Upper lobe of left lung (tissue), 6 donors: ENCODE measurements at regions not wholly inside any gene's neighbourhood (a gene's known extent, or its start where the extent isn't known, plus 50 kb on each side); places are given as distances from the start of the nearest gene placed in this dataset.
A peak's percentile ranks its signal among the peaks of the same experiment; 100 is the strongest.

Experiments used
- ATAC-seq, 2 donors: fragments of 200-7000 bp; cut with Tn5 transposase; one replicate each; pipeline ENCODE4 v1.9.1; 2022; ENCODE audit warnings: mild to moderate bottlenecking in 2 of 2, moderate library complexity in 2 of 2; ENCODE audit not compliant: low FRiP score in 2 of 2
- DNase-seq, 2 donors: peaks; one replicate each; pipeline ENCODE4 v3.0.0-alpha.2; 2019 to 2020
- H3K27ac ChIP-seq, 4 donors: fragments of 200-600 bp; sonication (generic); one replicate each; pipeline ENCODE4 v1.5.1; 2016 to 2019
- H3K27me3 ChIP-seq, 4 donors: fragments of 200-600 bp; sonication (generic); one replicate each; pipeline ENCODE4 v1.5.1; 2017 to 2019
- H3K36me3 ChIP-seq, 4 donors: fragments of 200-600 bp; sonication (generic); one replicate each; pipeline ENCODE4 v1.5.1; 2016 to 2019
- H3K4me1 ChIP-seq, 4 donors: fragments of 200-600 bp; sonication (generic); one replicate each; pipeline ENCODE4 v1.5.1; 2018 to 2019
- H3K4me3 ChIP-seq, 4 donors: fragments of 200-600 bp; sonication (generic); one replicate each; pipeline ENCODE4 v1.5.1; 2017 to 2019; ENCODE audit warnings: mild to moderate bottlenecking in 2 of 4, moderate library complexity in 1 of 4
- H3K9me3 ChIP-seq, 4 donors: fragments of 200-600 bp; sonication (generic); one replicate each; pipeline ENCODE4 v1.5.1; 2018 to 2019
- EP300 ChIP-seq, 4 donors: sonication (generic); formaldehyde crosslinking; IDR thresholded peaks; one replicate each; pipeline ENCODE4 v1.5.1; 2017; ENCODE audit warnings: antibody characterized with exemption in 4 of 4, control low read depth in 2 of 4
- POLR2A ChIP-seq, 4 donors: fragments of 450-650 bp; IDR thresholded peaks; one replicate each; pipeline ENCODE4 v1.5.1; 2016 to 2017; ENCODE audit warnings: antibody characterized with exemption in 4 of 4, mild to moderate bottlenecking in 2 of 4
- POLR2AphosphoS5 ChIP-seq, 2 donors: sonication (generic); formaldehyde crosslinking; IDR thresholded peaks; one replicate each; pipeline ENCODE4 v1.5.1; 2017; ENCODE audit warnings: antibody characterized with exemption in 2 of 2
- WGBS, 2 donors: methylation state at CpG; one replicate each; pipeline ENCODE4 v1.1.5; 2017 to 2018; 5-methylcytosine and 5-hydroxymethylcytosine counted together
- TF ChIP-seq, protein P1 (sequence below), 6 experiments: fragments of 450-650 bp in 4 of 6; fragments of 200-600 bp in 2 of 6; sonication (generic) in 2 of 6; IDR thresholded peaks; one replicate each; pipeline ENCODE4 v1.5.1; 2016 to 2019; ENCODE audit warnings: antibody characterized with exemption in 6 of 6
- donor health status: DM: no; HTN: no; CAD: no; lungs with moderate emphysema.
- donor health status: DM: no; HTN: yes; CAD: no; lungs with severe emphysema.

GRCh38 chr4:188649635-188650034 is 510.4 kb downstream of the TRIML1 start:
- H3K27ac ChIP-seq, result no peak overlapping the region
- no peaks in the 10 kb centered on the region for H3K27me3 ChIP-seq
- no peaks in the 10 kb centered on the region for H3K9me3 ChIP-seq
- H3K36me3 ChIP-seq, result no peaks in the 10 kb centered on the region
- no peaks in the 10 kb centered on the region for H3K4me1 ChIP-seq
- TF ChIP-seq POLR2A (IDR thresholded peaks at IDR 0.05) (no peak), POLR2AphosphoS5 (IDR thresholded peaks at IDR 0.05) (no peak), EP300 (IDR thresholded peaks at IDR 0.05) (no peak)
- TF ChIP-seq, protein P1, sequence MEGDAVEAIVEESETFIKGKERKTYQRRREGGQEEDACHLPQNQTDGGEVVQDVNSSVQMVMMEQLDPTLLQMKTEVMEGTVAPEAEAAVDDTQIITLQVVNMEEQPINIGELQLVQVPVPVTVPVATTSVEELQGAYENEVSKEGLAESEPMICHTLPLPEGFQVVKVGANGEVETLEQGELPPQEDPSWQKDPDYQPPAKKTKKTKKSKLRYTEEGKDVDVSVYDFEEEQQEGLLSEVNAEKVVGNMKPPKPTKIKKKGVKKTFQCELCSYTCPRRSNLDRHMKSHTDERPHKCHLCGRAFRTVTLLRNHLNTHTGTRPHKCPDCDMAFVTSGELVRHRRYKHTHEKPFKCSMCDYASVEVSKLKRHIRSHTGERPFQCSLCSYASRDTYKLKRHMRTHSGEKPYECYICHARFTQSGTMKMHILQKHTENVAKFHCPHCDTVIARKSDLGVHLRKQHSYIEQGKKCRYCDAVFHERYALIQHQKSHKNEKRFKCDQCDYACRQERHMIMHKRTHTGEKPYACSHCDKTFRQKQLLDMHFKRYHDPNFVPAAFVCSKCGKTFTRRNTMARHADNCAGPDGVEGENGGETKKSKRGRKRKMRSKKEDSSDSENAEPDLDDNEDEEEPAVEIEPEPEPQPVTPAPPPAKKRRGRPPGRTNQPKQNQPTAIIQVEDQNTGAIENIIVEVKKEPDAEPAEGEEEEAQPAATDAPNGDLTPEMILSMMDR (IDR thresholded peaks at IDR 0.05), result no peak
- ATAC-seq (no peak), DNase-seq (no peak)
- 64 to 73% methylated on average over 7 of the region's 7 CpGs for WGBS, 2 donors
- H3K4me3 ChIP-seq, result no peak overlapping the region

DNA sequence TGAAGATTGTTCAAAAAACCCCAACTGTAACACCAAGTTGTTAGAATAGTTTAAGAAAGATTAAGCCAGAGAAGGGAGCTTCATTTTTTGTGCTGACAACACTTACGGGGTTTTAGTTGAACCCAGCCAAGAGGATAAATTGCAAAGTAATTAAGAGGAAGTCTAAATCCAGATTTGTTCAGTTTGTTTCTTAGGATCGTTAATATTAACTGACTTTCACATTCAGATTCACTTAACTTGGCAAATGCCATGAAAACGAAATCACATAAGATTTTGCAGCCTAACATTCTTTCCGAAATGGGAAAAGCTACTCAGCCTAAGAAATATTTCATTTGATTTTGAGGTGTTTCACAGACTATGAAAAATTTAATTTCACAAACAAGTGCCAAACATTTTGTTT is 511.3 kb downstream of the TRIML1 start:
- no peak for TF ChIP-seq POLR2A (IDR thresholded peaks at IDR 0.05)
- TF ChIP-seq, protein P1 (IDR thresholded peaks at IDR 0.05), result no peak
- no peak for TF ChIP-seq POLR2AphosphoS5 (IDR thresholded peaks at IDR 0.05)
- no peak for TF ChIP-seq EP300 (IDR thresholded peaks at IDR 0.05)
- H3K36me3 ChIP-seq, result no peaks in the 10 kb centered on the region
- H3K27me3 ChIP-seq, result no peaks in the 10 kb centered on the region
- no peaks in the 10 kb centered on the region for H3K9me3 ChIP-seq
- H3K27ac ChIP-seq, result no peak overlapping the region
- WGBS, 2 donors, result 72 to 73% methylated on average over 4 of the region's 4 CpGs
- no peaks in the 10 kb centered on the region for H3K4me1 ChIP-seq
- ATAC-seq (no peak), DNase-seq (no peak)
- no peak overlapping the region for H3K4me3 ChIP-seq

- Histone ChIP-seq H3K4me3 (no peak overlapping the region), H3K36me3 (no peaks in the 10 kb centered on the region), H3K4me1 (no peaks in the 10 kb centered on the region), H3K27ac (no peak overlapping the region), H3K9me3 (peaks cover 0 to 9% (median 0%) of the 10 kb centered on the region in 4 donors), H3K27me3 (no peaks in the 10 kb centered on the region)
- no peak for ATAC-seq
- TF ChIP-seq, protein P1 (IDR thresholded peaks at IDR 0.05), result no peak
- TF ChIP-seq POLR2A (IDR thresholded peaks at IDR 0.05) (no peak), POLR2AphosphoS5 (IDR thresholded peaks at IDR 0.05) (no peak), EP300 (IDR thresholded peaks at IDR 0.05) (no peak)
- 82 to 85% methylated on average over 5 of the region's 5 CpGs for WGBS, 2 donors
- DNase-seq, result no peak
Observed at GRCh38 chr4:188657365-188657764, 518.1 kb downstream of the TRIML1 start.

DNA sequence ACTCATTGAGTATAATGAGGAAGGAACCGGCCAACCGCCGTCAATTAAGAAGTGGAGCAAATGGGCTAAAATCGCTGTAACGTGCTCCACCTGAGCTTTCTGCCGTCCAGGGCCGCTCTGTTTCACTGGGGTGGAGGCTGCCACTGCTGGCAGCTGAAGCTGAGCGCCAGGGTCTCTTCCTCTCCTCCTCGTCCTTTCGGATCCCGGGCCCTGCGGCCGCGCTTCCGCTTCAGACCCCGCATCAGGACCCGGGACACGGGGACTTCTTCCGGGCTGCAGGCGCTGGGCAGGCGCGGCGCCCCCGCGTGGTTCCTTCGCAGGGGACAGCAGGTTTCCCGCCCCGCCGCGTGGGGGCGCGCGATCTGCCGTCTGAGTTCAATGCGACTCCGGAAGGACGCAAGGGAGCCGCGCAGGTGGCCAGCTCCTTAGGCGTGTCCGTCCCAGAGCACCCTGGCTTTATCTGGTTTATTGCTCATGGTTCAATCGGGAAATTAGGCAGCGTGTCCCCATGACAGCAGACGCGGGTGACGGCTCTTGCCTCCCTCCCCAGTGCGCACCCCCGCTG is 519.8 kb downstream of the TRIML1 start:
- DNase-seq (peak in 1 of 2 donors; percentile 83), ATAC-seq (no peak)
- Histone ChIP-seq H3K36me3 (no peaks in the 10 kb centered on the region), H3K27me3 (no peaks in the 10 kb centered on the region), H3K4me3 (no peak overlapping the region), H3K27ac (no peak overlapping the region), H3K4me1 (no peaks in the 10 kb centered on the region), H3K9me3 (peaks cover 0 to 9% (median 0%) of the 10 kb centered on the region in 4 donors)
- 93 to 95% methylated on average over 42 to 47 of the region's 48 CpGs for WGBS, 2 donors
- TF ChIP-seq, protein P1 (IDR thresholded peaks at IDR 0.05), result no peak
- TF ChIP-seq EP300 (IDR thresholded peaks at IDR 0.05) (no peak), POLR2AphosphoS5 (IDR thresholded peaks at IDR 0.05) (no peak), POLR2A (IDR thresholded peaks at IDR 0.05) (no peak)

- H3K27me3 ChIP-seq, result no peaks in the 10 kb centered on the region
- no peak overlapping the region for H3K27ac ChIP-seq
- H3K36me3 ChIP-seq, result no peaks in the 10 kb centered on the region
- H3K9me3 ChIP-seq, result peaks cover 0 to 9% (median 0%) of the 10 kb centered on the region in 4 donors
- ATAC-seq, result no peak
- no peak for TF ChIP-seq POLR2A (IDR thresholded peaks at IDR 0.05)
- TF ChIP-seq EP300 (IDR thresholded peaks at IDR 0.05), result no peak
- TF ChIP-seq, protein P1 (IDR thresholded peaks at IDR 0.05), result no peak
- no peak for TF ChIP-seq POLR2AphosphoS5 (IDR thresholded peaks at IDR 0.05)
- H3K4me3 ChIP-seq, result no peak overlapping the region
- WGBS, 2 donors, result 76 to 85% methylated on average over 7 of the region's 7 CpGs
- DNase-seq, result no peak
- H3K4me1 ChIP-seq, result no peaks in the 10 kb centered on the region
Observed at GRCh38 chr4:188660796-188661195, 521.6 kb downstream of the TRIML1 start.
